Putamen (tissue), 1 donor: ENCODE measurements at regions not wholly inside any gene's neighbourhood (a gene's known extent, or its start where the extent isn't known, plus 50 kb on each side); places are given as distances from the start of the nearest gene placed in this dataset.
"Not testable (repeated sequence)": the region's sequence is repeated elsewhere in the genome, so short reads cannot be mapped to it uniquely, and the experiment has no call there.

Source experiments
- DNase-seq: peaks from one replicate; pipeline ENCODE4 v3.0.0-alpha.2; 2016; ENCODE audit warnings: low spot score

DNA sequence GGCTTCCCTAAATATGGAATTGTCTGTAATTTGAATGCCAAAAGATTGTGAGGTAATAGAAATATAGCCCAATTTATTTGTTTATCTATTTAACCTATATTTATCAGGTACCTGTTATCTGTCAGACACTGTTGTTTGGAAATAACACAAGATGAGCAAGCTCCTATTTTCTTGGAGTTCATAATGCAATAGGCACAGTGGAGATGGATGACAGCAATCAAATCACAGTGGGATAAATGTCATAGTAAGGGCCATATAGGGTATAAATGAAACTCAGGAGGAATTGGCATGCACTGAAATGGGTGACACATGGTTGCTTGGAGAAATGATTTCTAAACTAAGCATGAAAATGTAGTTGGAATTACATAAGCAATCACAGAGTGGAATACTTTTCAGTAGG, 761.8 kb upstream of the MBL2 start:
- DNase-seq = no peak

DNA sequence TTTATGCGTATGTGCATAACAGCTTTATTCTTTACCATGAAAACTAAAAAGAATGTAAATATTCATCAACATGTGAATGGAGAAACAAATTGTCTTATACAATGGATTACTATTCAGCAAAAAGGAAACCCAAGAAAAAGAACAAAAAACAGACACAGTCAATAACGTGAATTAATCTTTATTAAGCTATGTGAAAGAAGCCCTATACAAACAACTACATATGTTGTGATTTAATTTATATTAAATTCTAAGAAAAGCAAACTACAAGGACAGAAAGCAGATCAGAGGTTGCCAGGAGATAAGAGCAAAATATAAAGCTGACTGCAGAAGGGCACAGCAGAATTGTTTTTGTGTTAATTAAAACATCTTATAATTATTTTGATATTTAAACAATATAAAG, 756.4 kb upstream of the MBL2 start:
- DNase-seq = no peak

DNA sequence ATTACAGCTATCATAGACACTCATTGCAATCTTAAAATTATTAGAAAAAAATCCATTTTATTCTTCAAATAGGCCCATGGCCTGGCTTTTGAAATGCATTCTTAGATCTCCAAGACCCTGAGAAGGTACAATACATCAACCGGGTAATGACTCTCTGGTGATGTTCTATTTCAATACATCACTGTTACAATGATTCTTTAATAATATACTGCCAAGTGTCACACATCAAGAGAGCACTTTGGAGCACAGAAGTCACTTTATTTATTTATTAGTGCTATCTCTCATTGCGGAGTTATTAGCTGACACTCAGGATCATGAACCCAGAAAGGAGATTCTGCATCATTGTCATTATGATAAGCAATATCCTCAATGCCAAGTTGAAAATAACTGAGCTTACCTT, 748.5 kb upstream of the MBL2 start:
- DNase-seq = no peak

GRCh38 chr10:53508197-53508596, 735.6 kb upstream of the MBL2 start:
- DNase-seq = no peak

DNA sequence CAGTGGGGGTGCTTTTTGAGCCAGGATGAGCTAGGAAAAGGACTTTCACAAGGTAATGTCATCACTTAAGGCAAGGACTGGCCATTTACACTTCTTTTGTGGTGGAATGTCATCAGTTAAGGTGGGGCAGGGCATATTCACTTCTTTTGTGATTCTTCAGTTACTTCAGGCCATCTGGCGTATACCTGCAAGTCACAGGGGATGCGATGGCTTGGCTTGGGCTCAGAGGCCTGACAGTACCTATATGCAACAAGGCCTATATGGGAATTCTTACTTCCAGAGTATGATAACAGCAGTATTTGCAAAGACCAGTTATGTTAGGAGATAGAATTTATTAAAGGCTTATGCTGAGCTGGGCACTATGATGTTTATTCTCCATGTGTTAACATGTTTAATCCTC, 731.9 kb upstream of the MBL2 start:
- not testable (repeated sequence) for DNase-seq

DNA sequence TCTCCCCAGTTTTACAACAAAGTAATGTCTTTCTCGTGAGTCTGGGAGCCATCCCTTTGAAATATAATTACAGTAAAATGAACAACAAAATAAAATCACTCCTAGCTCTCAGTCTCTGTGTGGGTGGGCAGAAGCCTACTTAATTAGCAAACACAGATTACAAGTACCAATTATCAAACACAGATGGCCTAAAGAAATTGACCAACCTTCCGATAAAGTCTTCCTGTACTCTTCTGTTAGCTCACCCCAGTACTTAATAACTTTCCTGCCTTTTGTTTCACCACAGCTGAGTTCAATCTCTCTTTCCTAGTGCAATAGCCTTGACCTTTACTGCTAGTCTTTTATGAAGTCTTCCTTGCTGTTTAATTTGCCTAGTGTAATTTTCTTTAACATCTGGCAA, 719.2 kb upstream of the MBL2 start:
- no peak for DNase-seq

GRCh38 chr10:53490553-53490952, 718.0 kb upstream of the MBL2 start:
- no peak for DNase-seq

- DNase-seq = no peak
Measured at GRCh38 chr10:53489335-53490182, 717.0 kb upstream of the MBL2 start.

GRCh38 chr10:53487019-53487983, 714.7 kb upstream of the MBL2 start:
- no peak for DNase-seq

DNA sequence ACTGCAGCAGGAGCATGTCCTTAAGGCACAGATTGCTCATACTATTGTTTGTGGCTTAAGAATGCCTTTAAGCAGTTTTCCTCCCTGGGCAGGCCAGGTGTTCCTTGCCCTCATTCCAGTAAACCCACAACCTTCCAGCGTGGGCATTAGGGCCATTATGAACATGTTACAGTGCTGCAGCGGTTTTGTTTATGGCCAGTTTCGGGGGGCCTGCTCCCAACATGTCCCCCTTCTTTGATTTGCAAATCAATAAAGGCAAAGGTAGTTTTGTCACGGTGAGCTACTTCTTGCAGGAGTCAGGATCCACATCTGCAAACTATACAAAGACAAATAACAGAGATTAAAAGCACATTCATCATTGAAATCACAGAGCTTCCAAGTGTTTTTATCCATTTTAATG, 712.8 kb upstream of the MBL2 start:
- not testable (repeated sequence) for DNase-seq

GRCh38 chr10:53479365-53479764, 706.8 kb upstream of the MBL2 start:
- no peak for DNase-seq

- DNase-seq = no peak
Measured at GRCh38 chr10:53477313-53477675, 704.7 kb upstream of the MBL2 start.

GRCh38 chr10:53476650-53477312, 704.2 kb upstream of the MBL2 start:
- DNase-seq = no peak

DNA sequence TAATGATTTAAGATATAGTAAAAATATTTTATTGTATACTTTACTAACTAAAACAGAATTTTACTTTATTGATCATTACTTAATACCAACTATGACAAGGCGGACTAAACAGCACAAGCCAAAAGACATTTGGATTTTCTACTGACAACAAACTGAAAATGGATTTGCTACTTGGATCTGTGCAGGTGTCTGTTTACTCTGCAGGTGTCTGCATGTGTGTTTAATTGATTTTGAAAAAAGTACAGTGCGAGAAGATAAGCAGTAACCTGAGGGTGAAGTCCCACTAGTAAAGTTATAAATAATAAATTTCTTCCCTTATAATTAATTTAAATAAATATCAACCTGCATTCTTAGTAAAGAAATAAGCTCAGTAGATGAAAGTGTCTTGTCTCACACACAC, 696.8 kb upstream of the MBL2 start:
- no peak for DNase-seq

DNA sequence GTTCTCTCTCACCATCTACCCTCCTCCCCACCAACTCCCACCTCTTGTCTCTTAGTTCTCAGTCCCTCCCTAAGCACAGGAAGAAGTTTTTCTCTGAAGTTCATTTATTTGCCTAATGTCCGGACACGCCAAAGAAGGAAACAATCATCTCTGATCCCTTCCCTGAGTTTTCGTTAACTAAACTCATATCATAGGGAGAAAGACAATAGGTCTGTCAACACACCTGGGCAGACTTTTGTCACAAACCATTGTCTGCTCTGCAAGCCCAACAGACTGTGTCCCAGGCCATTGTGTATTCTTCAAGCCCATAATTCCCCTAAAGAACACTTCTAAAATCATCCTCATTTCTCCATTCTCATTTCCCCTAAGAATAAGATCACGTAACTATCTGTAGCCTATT, 691.0 kb upstream of the MBL2 start:
- DNase-seq = no peak

- no peak for DNase-seq
Measured at GRCh38 chr10:53458007-53458406, 685.4 kb upstream of the MBL2 start.

DNA sequence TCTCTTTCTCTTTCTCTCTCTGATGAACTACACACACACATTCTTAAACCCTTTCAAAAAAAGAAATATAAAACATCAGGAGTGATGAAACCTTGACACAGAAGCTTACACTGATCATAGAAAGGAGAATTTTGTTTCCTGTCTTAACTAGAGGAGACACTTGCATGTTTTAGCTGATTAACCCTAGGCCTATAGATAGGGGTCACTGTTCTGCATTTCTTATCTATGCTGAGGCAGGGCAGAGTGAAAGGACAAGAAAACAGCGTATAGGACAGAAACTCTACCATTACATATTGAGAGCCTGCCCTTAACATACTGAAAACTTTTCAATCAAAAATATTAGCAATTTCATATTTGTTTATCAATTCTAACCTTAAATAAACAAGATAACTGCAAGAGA, 680.6 kb upstream of the MBL2 start:
- DNase-seq = no peak

- DNase-seq = no peak
Measured at GRCh38 chr10:53447576-53447975, 675.0 kb upstream of the MBL2 start.

DNA sequence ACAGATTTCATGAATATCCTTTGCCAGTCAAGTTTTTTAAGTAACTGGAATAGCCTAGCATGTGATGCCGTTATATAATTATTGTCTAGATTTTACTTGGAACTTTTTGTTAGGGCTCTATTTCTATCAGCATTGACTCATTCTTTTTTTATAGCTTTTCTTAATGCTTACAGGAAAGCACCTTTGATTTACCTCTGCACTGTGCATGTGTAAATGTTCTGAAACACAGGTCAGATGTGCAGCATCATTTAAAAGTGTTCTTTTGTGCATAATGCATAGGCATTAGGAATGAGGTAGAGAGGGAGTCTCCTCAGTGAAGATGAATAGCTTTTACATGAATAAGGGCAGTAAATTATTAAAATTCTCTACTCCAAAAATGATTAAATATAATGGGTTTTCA, 669.3 kb upstream of the MBL2 start:
- no peak for DNase-seq

- DNase-seq = no peak
Measured at GRCh38 chr10:53440601-53441000, 668.0 kb upstream of the MBL2 start.

GRCh38 chr10:53439075-53439474, 666.5 kb upstream of the MBL2 start:
- not testable (repeated sequence) for DNase-seq

GRCh38 chr10:53434413-53434812, 661.8 kb upstream of the MBL2 start:
- no peak for DNase-seq

- DNase-seq = no peak
Measured at GRCh38 chr10:53432035-53432434, 659.5 kb upstream of the MBL2 start.
